ENCODE measurements at regions not wholly inside any gene's neighbourhood (a gene's known extent, or its start where the extent isn't known, plus 50 kb on each side); places are given as distances from the start of the nearest gene placed in this dataset.

DNA sequence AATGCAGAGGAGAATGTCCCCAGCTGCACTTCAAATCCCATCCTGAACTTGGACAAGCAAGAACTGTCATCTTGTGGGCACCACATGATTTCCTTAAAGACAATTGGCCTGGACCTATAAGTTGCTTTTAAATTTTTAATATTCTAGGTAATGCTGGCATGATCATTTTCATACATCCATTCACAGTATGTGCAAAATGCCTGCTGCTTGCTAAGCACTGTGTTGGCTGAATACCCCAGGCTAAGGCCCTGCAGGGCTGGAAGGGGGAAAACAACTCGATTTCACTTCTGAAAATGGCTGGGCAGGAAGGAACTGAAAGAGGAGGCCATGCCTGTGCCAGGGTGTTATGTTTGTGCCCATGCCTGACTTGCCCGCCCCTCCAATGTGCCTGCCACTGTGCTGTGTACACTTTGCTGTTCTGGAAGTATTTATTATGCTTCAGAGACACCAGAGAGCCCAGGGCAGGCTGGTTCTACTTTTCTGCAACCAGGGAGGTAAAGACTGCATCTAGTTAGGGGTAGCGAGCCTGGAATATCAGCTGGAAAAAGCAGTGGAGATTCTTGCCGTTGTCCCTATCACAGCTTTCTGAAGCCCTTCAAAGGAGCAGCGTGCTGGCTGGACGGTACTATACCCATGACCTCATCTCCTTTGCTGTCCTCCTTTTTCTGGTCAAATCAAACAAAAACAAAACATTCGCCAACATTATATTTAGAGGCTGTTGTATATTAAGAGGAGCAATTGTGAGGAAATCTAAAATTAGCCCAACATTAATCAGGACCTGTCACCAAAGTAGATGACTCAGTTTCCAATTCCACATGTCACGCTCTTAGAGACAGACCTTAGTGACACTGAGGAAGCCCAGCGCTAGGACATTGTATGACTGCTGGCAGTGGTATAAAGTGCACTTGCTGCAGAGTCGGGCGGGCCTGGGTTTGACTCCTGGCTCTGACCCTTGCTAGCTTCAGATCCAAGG is 158.1 kb downstream of the DDX1 start:
- no peak for DNase-seq
- Histone ChIP-seq H3K27me3 (ENCODE audit: control insufficient read depth in 3 of 3, insufficient read depth in 3 of 3, low read length in 3 of 3) (no peaks in the 10 kb centered on the region), H3K4me3 (ENCODE audit: low read depth in 1 of 3, low read length in 3 of 3) (no peak overlapping the region), H3K4me1 (ENCODE audit: control insufficient read depth in 3 of 3, insufficient read depth in 2 of 3, low read depth in 1 of 3, low read length in 2 of 3) (peaks cover 0 to 3% (median 0%) of the 10 kb centered on the region in 3 donors), H3K36me3 (ENCODE audit: control insufficient read depth in 3 of 3, insufficient read depth in 2 of 3, low read depth in 1 of 3, low read length in 3 of 3) (peaks cover 0 to 2% (median 0%) of the 10 kb centered on the region in 3 donors), H3K9me3 (ENCODE audit: control insufficient read depth in 2 of 2, insufficient read depth in 1 of 2, low read depth in 1 of 2, low read length in 1 of 2) (no peaks in the 10 kb centered on the region), H3K27ac (ENCODE audit: low read depth in 1 of 3, low read length in 2 of 3) (no peak overlapping the region)
- FAIRE-seq, result no peak
- WGBS, 3 donors, result 59 to 83% (median 80%) methylated on average over 11 of the region's 11 CpGs

DNA sequence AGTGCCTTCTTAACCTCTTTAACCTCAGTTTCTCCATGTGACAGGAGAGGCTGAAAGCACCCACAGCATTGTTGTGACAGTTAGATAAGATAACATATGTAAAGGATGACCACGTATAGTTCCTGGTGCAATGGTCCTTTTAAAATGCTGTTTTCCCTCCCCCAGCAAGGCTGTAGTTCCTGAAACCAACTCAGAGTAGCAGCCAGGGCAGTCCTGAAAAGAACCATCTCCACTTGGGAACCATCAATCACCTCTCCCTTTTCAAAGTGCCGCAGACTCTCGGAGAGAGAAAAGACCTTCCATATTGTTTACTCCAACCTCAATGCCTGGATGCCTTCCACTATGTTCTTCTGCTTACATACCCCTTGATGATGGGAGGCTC is 158.8 kb downstream of the DDX1 start:
- peaks cover 0 to 2% (median 0%) of the 10 kb centered on the region in 3 donors for H3K36me3 ChIP-seq (ENCODE audit: control insufficient read depth in 3 of 3, insufficient read depth in 2 of 3, low read depth in 1 of 3, low read length in 3 of 3)
- DNase-seq (no peak), FAIRE-seq (no peak)
- H3K4me3 ChIP-seq (ENCODE audit: low read depth in 1 of 3, low read length in 3 of 3), result no peak overlapping the region
- WGBS, 3 donors, result 73 to 75% (median 75%) methylated on average over 3 of the region's 3 CpGs
- H3K27ac ChIP-seq (ENCODE audit: low read depth in 1 of 3, low read length in 2 of 3), result no peak overlapping the region
- H3K27me3 ChIP-seq (ENCODE audit: control insufficient read depth in 3 of 3, insufficient read depth in 3 of 3, low read length in 3 of 3), result no peaks in the 10 kb centered on the region
- H3K4me1 ChIP-seq (ENCODE audit: control insufficient read depth in 3 of 3, insufficient read depth in 2 of 3, low read depth in 1 of 3, low read length in 2 of 3), result no peaks in the 10 kb centered on the region
- peaks cover 0 to 2% of the 10 kb centered on the region in 2 donors for H3K9me3 ChIP-seq (ENCODE audit: control insufficient read depth in 2 of 2, insufficient read depth in 1 of 2, low read depth in 1 of 2, low read length in 1 of 2)

DNA sequence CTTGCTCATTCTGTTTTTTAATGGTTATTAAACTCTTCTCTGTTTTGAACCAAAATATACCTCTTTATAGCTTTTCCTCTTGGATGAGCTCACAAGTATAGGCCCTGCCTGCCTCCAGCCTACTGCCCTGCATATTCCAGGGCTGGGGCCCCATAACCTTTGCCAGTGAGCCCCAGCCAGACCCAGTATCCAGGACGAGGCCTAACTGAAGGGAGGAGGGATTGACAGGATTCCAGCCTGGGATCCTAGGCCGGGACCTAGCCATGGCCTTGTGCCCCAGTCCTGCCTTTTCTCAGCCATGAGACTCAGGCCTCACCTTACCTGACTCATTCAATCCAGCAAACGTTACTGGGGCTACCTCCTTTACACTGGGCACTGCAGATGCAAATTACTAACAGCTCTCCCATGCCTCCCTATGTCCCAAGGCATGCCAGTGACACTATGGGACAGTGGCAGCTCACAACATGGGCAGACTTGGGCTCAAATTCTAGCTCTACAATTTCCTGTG is 159.2 kb downstream of the DDX1 start:
- Histone ChIP-seq H3K4me1 (ENCODE audit: control insufficient read depth in 3 of 3, insufficient read depth in 2 of 3, low read depth in 1 of 3, low read length in 2 of 3) (no peaks in the 10 kb centered on the region), H3K9me3 (ENCODE audit: control insufficient read depth in 2 of 2, insufficient read depth in 1 of 2, low read depth in 1 of 2, low read length in 1 of 2) (peaks cover 0 to 2% of the 10 kb centered on the region in 2 donors), H3K27ac (ENCODE audit: low read depth in 1 of 3, low read length in 2 of 3) (no peak overlapping the region), H3K4me3 (ENCODE audit: low read depth in 1 of 3, low read length in 3 of 3) (no peak overlapping the region), H3K36me3 (ENCODE audit: control insufficient read depth in 3 of 3, insufficient read depth in 2 of 3, low read depth in 1 of 3, low read length in 3 of 3) (peaks cover 0 to 2% (median 0%) of the 10 kb centered on the region in 3 donors), H3K27me3 (ENCODE audit: control insufficient read depth in 3 of 3, insufficient read depth in 3 of 3, low read length in 3 of 3) (no peaks in the 10 kb centered on the region)
- no peak for DNase-seq
- WGBS, 3 donors, result 77 to 85% (median 81%) methylated on average over 3 of the region's 3 CpGs
- FAIRE-seq, result no peak

DNA sequence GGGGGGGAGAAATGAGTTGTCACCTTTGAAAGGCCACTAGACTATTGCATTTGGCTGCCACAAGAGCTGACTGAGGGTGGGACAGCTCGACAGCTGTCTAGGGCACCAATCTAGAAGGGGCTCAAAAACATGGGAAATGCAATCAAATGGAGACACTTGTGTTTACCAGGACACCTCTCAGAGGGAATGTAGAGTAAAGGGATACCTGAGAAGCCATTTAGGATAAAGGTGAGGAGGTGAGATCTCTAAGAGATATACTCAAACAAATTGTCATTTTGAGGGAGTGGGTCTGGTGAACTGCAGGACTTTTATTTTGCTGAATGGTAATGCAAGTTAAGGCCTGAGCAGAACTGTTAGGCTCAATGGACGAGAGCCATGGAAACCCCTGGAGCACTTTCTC is 159.8 kb downstream of the DDX1 start:
- peaks cover 0 to 2% of the 10 kb centered on the region in 2 donors for H3K9me3 ChIP-seq (ENCODE audit: control insufficient read depth in 2 of 2, insufficient read depth in 1 of 2, low read depth in 1 of 2, low read length in 1 of 2)
- H3K4me3 ChIP-seq (ENCODE audit: low read depth in 1 of 3, low read length in 3 of 3), result no peak overlapping the region
- peaks cover 0 to 2% (median 0%) of the 10 kb centered on the region in 3 donors for H3K36me3 ChIP-seq (ENCODE audit: control insufficient read depth in 3 of 3, insufficient read depth in 2 of 3, low read depth in 1 of 3, low read length in 3 of 3)
- DNase-seq (no peak), FAIRE-seq (no peak)
- WGBS, 3 donors, result 75 to 92% (median 84%) methylated on average over 2 of the region's 2 CpGs
- H3K27ac ChIP-seq (ENCODE audit: low read depth in 1 of 3, low read length in 2 of 3), result no peak overlapping the region
- no peaks in the 10 kb centered on the region for H3K27me3 ChIP-seq (ENCODE audit: control insufficient read depth in 3 of 3, insufficient read depth in 3 of 3, low read length in 3 of 3)
- no peaks in the 10 kb centered on the region for H3K4me1 ChIP-seq (ENCODE audit: control insufficient read depth in 3 of 3, insufficient read depth in 2 of 3, low read depth in 1 of 3, low read length in 2 of 3)

DNA sequence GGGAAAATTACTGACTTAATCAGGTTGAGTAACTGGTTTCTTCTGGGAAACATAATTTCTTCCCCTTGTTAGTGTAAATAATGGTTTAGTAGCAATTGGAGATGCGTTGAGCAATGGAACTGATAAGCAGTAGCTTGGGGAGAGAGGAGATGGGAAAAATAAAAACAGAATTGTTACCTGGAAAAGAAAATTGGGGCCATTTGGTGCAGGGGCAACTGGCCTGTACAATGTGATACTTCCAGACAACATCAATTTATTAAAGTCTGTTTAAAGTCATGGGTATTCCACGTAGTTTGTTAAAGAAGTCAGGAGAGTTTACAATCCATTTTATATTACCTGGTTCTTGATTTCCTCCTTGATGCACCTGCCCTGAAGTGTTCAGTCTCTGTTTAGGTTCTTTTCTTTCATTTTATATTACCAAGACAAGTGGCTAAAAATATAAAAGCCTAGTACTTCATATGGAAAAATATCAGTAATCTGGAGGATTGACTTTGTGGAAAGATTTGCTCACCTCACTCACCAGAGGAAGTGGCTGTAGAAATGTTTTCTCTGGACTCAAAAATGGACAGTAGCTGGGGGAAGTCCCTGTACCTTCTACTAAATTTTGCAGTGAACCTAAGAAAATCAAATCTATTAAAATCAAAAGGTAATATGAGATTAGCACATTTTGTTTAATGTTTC is 161.0 kb downstream of the DDX1 start:
- H3K36me3 ChIP-seq (ENCODE audit: control insufficient read depth in 3 of 3, insufficient read depth in 2 of 3, low read depth in 1 of 3, low read length in 3 of 3), result peaks cover 0 to 2% (median 0%) of the 10 kb centered on the region in 3 donors
- no peak overlapping the region for H3K27ac ChIP-seq (ENCODE audit: low read depth in 1 of 3, low read length in 2 of 3)
- WGBS, 3 donors, result 26 to 61% (median 53%) methylated on average over 2 of the region's 2 CpGs
- H3K4me3 ChIP-seq (ENCODE audit: low read depth in 1 of 3, low read length in 3 of 3), result no peak overlapping the region
- no peak for DNase-seq
- H3K27me3 ChIP-seq (ENCODE audit: control insufficient read depth in 3 of 3, insufficient read depth in 3 of 3, low read length in 3 of 3), result no peaks in the 10 kb centered on the region
- H3K9me3 ChIP-seq (ENCODE audit: control insufficient read depth in 2 of 2, insufficient read depth in 1 of 2, low read depth in 1 of 2, low read length in 1 of 2), result peaks cover 0 to 2% of the 10 kb centered on the region in 2 donors
- no peaks in the 10 kb centered on the region for H3K4me1 ChIP-seq (ENCODE audit: control insufficient read depth in 3 of 3, insufficient read depth in 2 of 3, low read depth in 1 of 3, low read length in 2 of 3)
- FAIRE-seq, result no peak

DNA sequence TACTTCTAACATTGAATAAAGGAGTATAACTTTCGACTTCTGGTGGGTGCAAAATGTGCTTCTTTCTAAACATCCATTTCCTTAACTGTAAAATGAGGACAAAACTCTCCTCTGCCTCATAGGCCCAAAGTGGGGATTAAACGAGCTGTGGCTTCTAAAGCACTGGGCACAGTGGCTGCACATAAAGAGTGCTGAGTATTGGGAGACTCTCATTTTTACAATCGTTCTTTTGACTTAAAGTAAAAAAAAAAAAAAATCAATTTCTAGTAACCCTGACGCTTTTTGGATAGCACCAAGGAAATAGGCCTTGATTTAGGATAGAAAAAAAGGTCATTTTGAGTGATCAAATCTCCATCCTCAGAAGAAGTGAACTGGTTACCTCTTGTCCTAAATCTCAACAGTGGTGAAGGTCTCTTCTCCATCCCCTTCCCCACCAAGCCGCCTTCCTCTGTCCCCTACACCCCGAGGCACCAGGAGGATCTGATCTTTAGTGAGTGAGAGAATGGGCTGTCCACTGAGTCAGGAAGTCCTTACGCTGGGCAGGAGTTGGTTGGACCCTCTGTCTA is 161.6 kb downstream of the DDX1 start:
- WGBS, 3 donors, result 72 to 85% (median 79%) methylated on average over 7 of the region's 7 CpGs
- peaks cover 0 to 2% of the 10 kb centered on the region in 2 donors for H3K9me3 ChIP-seq (ENCODE audit: control insufficient read depth in 2 of 2, insufficient read depth in 1 of 2, low read depth in 1 of 2, low read length in 1 of 2)

DNA sequence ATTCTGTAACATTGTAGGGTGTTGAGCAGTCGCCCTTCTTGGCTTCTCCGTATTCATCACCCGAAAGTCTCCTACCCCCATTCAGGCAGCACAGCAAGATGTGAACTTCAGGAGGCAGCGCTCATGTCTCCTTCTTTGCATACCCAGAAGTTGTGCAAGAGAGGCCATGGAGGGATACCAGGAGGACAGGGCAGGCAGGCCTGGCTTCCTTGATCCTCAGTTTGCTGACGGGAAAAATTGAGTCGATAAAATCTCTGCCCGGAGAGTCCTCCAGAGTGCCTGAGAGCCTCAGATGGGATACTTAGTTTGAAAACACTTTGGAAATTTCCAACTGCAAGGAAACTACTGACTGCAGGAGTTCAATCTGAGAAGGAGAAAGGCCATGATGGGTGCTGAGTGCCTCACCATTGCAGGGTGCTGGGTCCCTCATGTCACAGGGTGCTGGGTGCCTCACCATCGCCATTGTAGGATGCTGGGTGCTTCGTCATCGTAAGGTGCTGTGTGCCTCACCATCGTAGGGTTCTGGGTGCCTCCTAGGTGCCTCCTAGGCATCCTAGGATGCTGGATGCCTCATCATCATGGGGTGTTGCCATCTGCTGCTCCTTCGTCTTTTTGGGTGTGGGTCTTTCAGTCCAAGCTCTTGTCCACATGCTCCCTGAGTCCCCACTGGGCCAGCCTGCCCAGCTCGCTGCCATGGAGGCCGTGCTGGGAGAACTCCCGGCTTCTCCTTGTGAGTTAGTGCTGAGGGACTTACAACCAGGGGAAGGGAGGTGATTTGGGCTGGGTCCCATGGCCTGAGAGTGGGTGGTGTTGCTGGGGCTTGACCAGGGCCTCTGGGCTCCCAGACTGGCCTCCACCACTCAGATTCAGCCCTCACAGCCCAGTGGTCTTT is 162.4 kb downstream of the DDX1 start:
- 90 to 95% (median 91%) methylated on average over 15 of the region's 15 CpGs for WGBS, 3 donors

More for the DNA sequence above, 161.6 kb downstream of the DDX1 start:
- H3K27me3 ChIP-seq (ENCODE audit: control insufficient read depth in 3 of 3, insufficient read depth in 3 of 3, low read length in 3 of 3), result no peaks in the 10 kb centered on the region
- DNase-seq (no peak), FAIRE-seq (no peak)
- H3K27ac ChIP-seq (ENCODE audit: low read depth in 1 of 3, low read length in 2 of 3), result no peak overlapping the region
- H3K4me1 ChIP-seq (ENCODE audit: control insufficient read depth in 3 of 3, insufficient read depth in 2 of 3, low read depth in 1 of 3, low read length in 2 of 3), result no peaks in the 10 kb centered on the region
- no peak overlapping the region for H3K4me3 ChIP-seq (ENCODE audit: low read depth in 1 of 3, low read length in 3 of 3)
- peaks cover 0 to 2% (median 0%) of the 10 kb centered on the region in 3 donors for H3K36me3 ChIP-seq (ENCODE audit: control insufficient read depth in 3 of 3, insufficient read depth in 2 of 3, low read depth in 1 of 3, low read length in 3 of 3)

More for the DNA sequence above, 162.4 kb downstream of the DDX1 start:
- H3K4me1 ChIP-seq (ENCODE audit: control insufficient read depth in 3 of 3, insufficient read depth in 2 of 3, low read depth in 1 of 3, low read length in 2 of 3), result no peaks in the 10 kb centered on the region
- H3K36me3 ChIP-seq (ENCODE audit: control insufficient read depth in 3 of 3, insufficient read depth in 2 of 3, low read depth in 1 of 3, low read length in 3 of 3), result peaks cover 0 to 2% (median 0%) of the 10 kb centered on the region in 3 donors
- H3K9me3 ChIP-seq (ENCODE audit: control insufficient read depth in 2 of 2, insufficient read depth in 1 of 2, low read depth in 1 of 2, low read length in 1 of 2), result peaks cover 0 to 8% of the 10 kb centered on the region in 2 donors
- no peak for DNase-seq
- H3K27ac ChIP-seq (ENCODE audit: low read depth in 1 of 3, low read length in 2 of 3), result no peak overlapping the region
- H3K27me3 ChIP-seq (ENCODE audit: control insufficient read depth in 3 of 3, insufficient read depth in 3 of 3, low read length in 3 of 3), result no peaks in the 10 kb centered on the region
- FAIRE-seq, result no peak
- H3K4me3 ChIP-seq (ENCODE audit: low read depth in 1 of 3, low read length in 3 of 3), result no peak overlapping the region

All from small intestine (tissue), 7 donors.